ENCODE measurements at regions not wholly inside any gene's neighbourhood (a gene's known extent, or its start where the extent isn't known, plus 50 kb on each side); places are given as distances from the start of the nearest gene placed in this dataset.

GRCh38 chr7:26468625-26469024 lies 177.0 kb downstream of the SNX10 start:
- no peak for TF ChIP-seq CTCF (IDR thresholded peaks at IDR 0.05; ENCODE audit: poor library complexity)
- TF ChIP-seq EZH2 (IDR thresholded peaks at IDR 0.05; ENCODE audit: borderline replicate concordance) = no peak
- no peak for TF ChIP-seq EZH2phosphoT487 (IDR thresholded peaks at IDR 0.05; ENCODE audit: low read depth, severe bottlenecking, unreplicated experiment)

Measured in hepatocyte (in vitro differentiated cells).